Mesenchymal stem cell (in vitro differentiated cells and primary cell): ENCODE measurements at regions not wholly inside any gene's neighbourhood (a gene's known extent, or its start where the extent isn't known, plus 50 kb on each side); places are given as distances from the start of the nearest gene placed in this dataset.

Experiments
- DNase-seq: peaks from one replicate; pipeline ENCODE4 v3.0.0-alpha.2; 2013
- H2AFZ ChIP-seq: one replicate; pipeline ENCODE4 v1.6.1; 2013; ENCODE audit warnings: low read depth, mild to moderate bottlenecking, control low read depth, inconsistent platforms, low read length, moderate library complexity
- H2AK5ac ChIP-seq: 2 replicates; pipeline ENCODE4 v1.6.1; 2013; ENCODE audit warnings: low read length, moderate library complexity, mild to moderate bottlenecking, inconsistent platforms; ENCODE audit not compliant: severe bottlenecking
- H2BK120ac ChIP-seq: one replicate; pipeline ENCODE4 v1.6.1; 2013; ENCODE audit warnings: low read depth, mild to moderate bottlenecking, inconsistent platforms, low read length, moderate library complexity
- H2BK12ac ChIP-seq, 2 experiments: one replicate each; pipeline ENCODE4 v1.6.1; 2013; ENCODE audit warnings: inconsistent platforms in 2 of 2, low read length in 2 of 2, mild to moderate bottlenecking in 2 of 2, moderate library complexity in 2 of 2, control low read depth in 1 of 2
- H2BK15ac ChIP-seq: one replicate; pipeline ENCODE4 v1.6.1; 2013; ENCODE audit warnings: mild to moderate bottlenecking, low read depth, inconsistent platforms; ENCODE audit not compliant: poor library complexity, severe bottlenecking
- H2BK5ac ChIP-seq: 2 replicates; pipeline ENCODE4 v1.6.1; 2013; ENCODE audit warnings: low read depth, mild to moderate bottlenecking, low read length, control low read depth, inconsistent platforms; ENCODE audit not compliant: poor library complexity, severe bottlenecking
- H3K14ac ChIP-seq, 2 experiments: one replicate each; pipeline ENCODE4 v1.6.1; 2013; ENCODE audit warnings: inconsistent platforms in 2 of 2, low read length in 2 of 2, control low read depth in 1 of 2, mild to moderate bottlenecking in 1 of 2, moderate library complexity in 1 of 2
- H3K18ac ChIP-seq, 2 experiments: one replicate each; pipeline ENCODE4 v1.6.1; 2013; ENCODE audit warnings: inconsistent platforms in 2 of 2, low read length in 2 of 2, control low read depth in 1 of 2, low read depth in 1 of 2, mild to moderate bottlenecking in 1 of 2
- H3K23ac ChIP-seq, 2 experiments: one replicate each; pipeline ENCODE4 v1.6.1; 2013; ENCODE audit warnings: inconsistent platforms in 2 of 2, low read length in 2 of 2, mild to moderate bottlenecking in 2 of 2, moderate library complexity in 2 of 2, control low read depth in 1 of 2
- H3K27ac ChIP-seq: 2 replicates; pipeline ENCODE4 v1.5.1; 2013; ENCODE audit warnings: mild to moderate bottlenecking, moderate library complexity, low read length, control low read depth, inconsistent platforms; ENCODE audit not compliant: poor library complexity, severe bottlenecking
- H3K27me3 ChIP-seq, 2 experiments: 2 replicates each; pipeline versions ENCODE4 v1.6.1 to v1.7.0; 2013; ENCODE audit warnings: low read length in 2 of 2, mild to moderate bottlenecking in 2 of 2, moderate library complexity in 2 of 2, control low read depth in 1 of 2, inconsistent platforms in 1 of 2; ENCODE audit not compliant: control insufficient read depth in 1 of 2, insufficient read depth in 1 of 2
- H3K36me3 ChIP-seq, 2 experiments: 2 replicates each; pipeline versions ENCODE4 v1.6.1 to v1.7.0; 2013; ENCODE audit warnings: low read length in 2 of 2, control low read depth in 1 of 2, inconsistent platforms in 1 of 2, low read depth in 1 of 2, mild to moderate bottlenecking in 1 of 2; ENCODE audit not compliant: insufficient read depth in 2 of 2, control insufficient read depth in 1 of 2
- H3K4ac ChIP-seq, 2 experiments: one replicate each; pipeline ENCODE4 v1.6.1; 2013; ENCODE audit warnings: inconsistent platforms in 2 of 2, low read length in 2 of 2, mild to moderate bottlenecking in 2 of 2, moderate library complexity in 2 of 2, control low read depth in 1 of 2, low read depth in 1 of 2
- H3K4me1 ChIP-seq: 2 replicates; pipeline ENCODE4 v1.6.1; 2013; ENCODE audit warnings: low read depth, low read length, control low read depth; ENCODE audit not compliant: control insufficient read depth, insufficient read depth
- H3K4me2 ChIP-seq: 2 replicates; pipeline ENCODE4 v1.6.1; 2013; ENCODE audit warnings: low read length, mild to moderate bottlenecking, inconsistent platforms; ENCODE audit not compliant: poor library complexity, severe bottlenecking
- H3K4me3 ChIP-seq, 2 experiments: 2 replicates each; pipeline versions ENCODE4 v1.5.1 to v1.7.0; 2013; ENCODE audit warnings: low read length in 2 of 2, mild to moderate bottlenecking in 2 of 2, control low read depth in 1 of 2, low read depth in 1 of 2; ENCODE audit not compliant: insufficient read depth in 1 of 2
- H3K79me1 ChIP-seq: replicated peaks from 2 replicates; pipeline ENCODE4 v1.6.1; 2013; ENCODE audit warnings: mild to moderate bottlenecking, control low read depth, low read length, inconsistent platforms; ENCODE audit not compliant: poor library complexity, severe bottlenecking
- H3K9ac ChIP-seq: 2 replicates; pipeline ENCODE4 v1.7.0; 2013; ENCODE audit warnings: mild to moderate bottlenecking, low read length, moderate library complexity
- H3K9me3 ChIP-seq: 2 replicates; pipeline ENCODE4 v1.7.0; 2013; ENCODE audit warnings: mild to moderate bottlenecking, low read length; ENCODE audit not compliant: control insufficient read depth
- H4K8ac ChIP-seq: one replicate; pipeline ENCODE4 v1.6.1; 2013; ENCODE audit warnings: inconsistent platforms, mild to moderate bottlenecking, low read length, moderate library complexity
- H4K91ac ChIP-seq: one replicate; pipeline ENCODE4 v1.6.1; 2013; ENCODE audit warnings: mild to moderate bottlenecking, low read length, inconsistent platforms
- WGBS: methylation state at CpG from one replicate; pipeline ENCODE4 v1.1.7; 2013; ENCODE audit warnings: mixed read lengths; 5-methylcytosine and 5-hydroxymethylcytosine counted together

DNA sequence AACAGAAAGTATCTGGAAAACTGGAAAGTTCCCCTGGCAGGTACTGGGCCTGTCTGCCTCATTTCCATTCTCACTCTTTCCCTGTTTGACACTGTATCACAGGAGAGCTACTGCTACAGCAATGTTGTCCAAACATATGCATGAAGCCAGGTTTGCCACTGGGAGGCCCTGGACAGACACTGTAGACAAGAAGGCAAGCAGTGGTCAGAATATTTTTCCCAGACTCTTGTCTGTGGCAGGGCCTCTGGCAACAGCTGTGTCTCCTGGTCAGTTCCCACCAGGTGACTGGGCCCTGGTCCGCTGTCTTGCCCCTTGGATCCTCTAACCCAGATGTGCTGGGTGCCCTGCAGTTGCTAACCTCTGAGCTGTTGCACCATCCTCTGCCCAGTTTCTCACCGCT lies 178.9 kb upstream of the FANCL start:
- no peak for DNase-seq
- WGBS = 91% methylated on average over 2 of the region's 2 CpGs

GRCh38 chr2:58416696-58417095 lies 175.6 kb upstream of the FANCL start:
- DNase-seq = no peak
- no peak overlapping the region for H2AFZ ChIP-seq
- no peak overlapping the region for H4K91ac ChIP-seq
- 70% methylated on average over 1 of the region's 3 CpGs for WGBS
- no peak overlapping the region for H2BK15ac ChIP-seq
- H3K9me3 ChIP-seq = no peaks in the 10 kb centered on the region
- H3K4me3 ChIP-seq = no peak overlapping the region
- no peaks in the 10 kb centered on the region for H3K4me1 ChIP-seq
- no peak overlapping the region for H3K23ac ChIP-seq
- no peak overlapping the region for H3K4me2 ChIP-seq
- H3K27me3 ChIP-seq = no peaks in the 10 kb centered on the region
- no peak overlapping the region for H3K9ac ChIP-seq
- no peak overlapping the region for H3K14ac ChIP-seq
- H3K36me3 ChIP-seq = no peaks in the 10 kb centered on the region
- no peak overlapping the region for H3K4ac ChIP-seq
- H2BK12ac ChIP-seq = no peak overlapping the region
- H2AK5ac ChIP-seq = no peak overlapping the region
- no peak overlapping the region for H3K18ac ChIP-seq
- H3K79me1 ChIP-seq = no peaks in the 10 kb centered on the region
- no peak overlapping the region for H3K27ac ChIP-seq
- no peak overlapping the region for H4K8ac ChIP-seq
- H2BK5ac ChIP-seq = no peak overlapping the region
- no peak overlapping the region for H2BK120ac ChIP-seq

More for the DNA sequence above, 178.9 kb upstream of the FANCL start:
- Histone ChIP-seq H3K27ac (no peak overlapping the region), H3K4me2 (no peak overlapping the region), H3K9ac (no peak overlapping the region), H2BK120ac (no peak overlapping the region), H3K36me3 (no peaks in the 10 kb centered on the region), H3K79me1 (no peaks in the 10 kb centered on the region), H2BK5ac (no peak overlapping the region), H2BK15ac (no peak overlapping the region), H2AK5ac (no peak overlapping the region), H4K91ac (no peak overlapping the region), H3K18ac (no peak overlapping the region), H2AFZ (peak overlapping the region; percentile 63), H3K14ac (no peak overlapping the region), H3K23ac (no peak overlapping the region), H3K4me3 (no peak overlapping the region), H3K27me3 (peaks cover 0 to 6% of the 10 kb centered on the region in 2 experiments), H2BK12ac (no peak overlapping the region), H3K4ac (no peak overlapping the region), H3K4me1 (no peaks in the 10 kb centered on the region), H4K8ac (no peak overlapping the region), H3K9me3 (no peaks in the 10 kb centered on the region)

- H3K9me3 ChIP-seq = no peaks in the 10 kb centered on the region
- no peak overlapping the region for H2BK120ac ChIP-seq
- no peaks in the 10 kb centered on the region for H3K36me3 ChIP-seq
- H2BK5ac ChIP-seq = no peak overlapping the region
- H3K4ac ChIP-seq = no peak overlapping the region
- no peak overlapping the region for H3K18ac ChIP-seq
- H3K14ac ChIP-seq = no peak overlapping the region
- no peak overlapping the region for H3K4me2 ChIP-seq
- H4K91ac ChIP-seq = no peak overlapping the region
- no peak overlapping the region for H4K8ac ChIP-seq
- no peaks in the 10 kb centered on the region for H3K27me3 ChIP-seq
- DNase-seq = no peak
- H2BK12ac ChIP-seq = no peak overlapping the region
- no peaks in the 10 kb centered on the region for H3K4me1 ChIP-seq
- H2AK5ac ChIP-seq = no peak overlapping the region
- no peaks in the 10 kb centered on the region for H3K79me1 ChIP-seq
- H3K27ac ChIP-seq = no peak overlapping the region
- H2AFZ ChIP-seq = no peak overlapping the region
- H3K23ac ChIP-seq = no peak overlapping the region
- H2BK15ac ChIP-seq = no peak overlapping the region
- no peak overlapping the region for H3K9ac ChIP-seq
- H3K4me3 ChIP-seq = no peak overlapping the region
- WGBS = no CpG with 5 or more reads among the region's 2 CpGs
Measured at GRCh38 chr2:58414506-58414905, 173.4 kb upstream of the FANCL start.

DNA sequence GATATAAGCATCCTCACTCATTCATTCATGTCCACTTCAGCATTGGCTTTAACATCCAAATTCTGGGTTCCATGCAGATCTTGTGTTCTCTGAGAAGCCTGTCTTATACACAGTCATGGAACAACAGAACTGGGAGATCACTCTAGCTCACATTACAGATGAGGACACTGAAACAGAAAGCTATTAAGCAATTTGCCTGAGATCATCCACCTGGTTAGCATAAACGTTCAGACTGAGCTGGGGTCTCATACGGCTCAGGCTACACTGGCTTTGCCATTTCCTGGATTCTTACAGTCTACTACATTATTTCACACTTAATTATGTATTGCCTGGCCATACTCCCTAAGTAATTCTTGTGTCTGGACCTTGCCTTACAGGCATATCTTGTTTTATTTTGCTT lies 169.4 kb upstream of the FANCL start:
- H2BK15ac ChIP-seq = no peak overlapping the region
- WGBS = 82% methylated on average over 2 of the region's 2 CpGs
- DNase-seq = no peak

More for the DNA sequence above, 169.4 kb upstream of the FANCL start:
- no peak overlapping the region for H3K23ac ChIP-seq
- no peaks in the 10 kb centered on the region for H3K36me3 ChIP-seq
- no peak overlapping the region for H3K4me3 ChIP-seq
- no peak overlapping the region for H4K8ac ChIP-seq
- no peak overlapping the region for H2AFZ ChIP-seq
- no peak overlapping the region for H3K4me2 ChIP-seq
- no peak overlapping the region for H3K27ac ChIP-seq
- no peak overlapping the region for H3K9ac ChIP-seq
- H3K27me3 ChIP-seq = no peaks in the 10 kb centered on the region
- H3K14ac ChIP-seq = no peak overlapping the region
- H3K9me3 ChIP-seq = no peaks in the 10 kb centered on the region
- no peak overlapping the region for H2BK120ac ChIP-seq
- H2BK12ac ChIP-seq = no peak overlapping the region
- no peak overlapping the region for H2AK5ac ChIP-seq
- no peaks in the 10 kb centered on the region for H3K4me1 ChIP-seq
- no peak overlapping the region for H2BK5ac ChIP-seq
- H3K4ac ChIP-seq = no peak overlapping the region
- no peaks in the 10 kb centered on the region for H3K79me1 ChIP-seq
- H3K18ac ChIP-seq = no peak overlapping the region
- no peak overlapping the region for H4K91ac ChIP-seq
